ENCODE measurements at regions not wholly inside any gene's neighbourhood (a gene's known extent, or its start where the extent isn't known, plus 50 kb on each side); places are given as distances from the start of the nearest gene placed in this dataset.

DNA sequence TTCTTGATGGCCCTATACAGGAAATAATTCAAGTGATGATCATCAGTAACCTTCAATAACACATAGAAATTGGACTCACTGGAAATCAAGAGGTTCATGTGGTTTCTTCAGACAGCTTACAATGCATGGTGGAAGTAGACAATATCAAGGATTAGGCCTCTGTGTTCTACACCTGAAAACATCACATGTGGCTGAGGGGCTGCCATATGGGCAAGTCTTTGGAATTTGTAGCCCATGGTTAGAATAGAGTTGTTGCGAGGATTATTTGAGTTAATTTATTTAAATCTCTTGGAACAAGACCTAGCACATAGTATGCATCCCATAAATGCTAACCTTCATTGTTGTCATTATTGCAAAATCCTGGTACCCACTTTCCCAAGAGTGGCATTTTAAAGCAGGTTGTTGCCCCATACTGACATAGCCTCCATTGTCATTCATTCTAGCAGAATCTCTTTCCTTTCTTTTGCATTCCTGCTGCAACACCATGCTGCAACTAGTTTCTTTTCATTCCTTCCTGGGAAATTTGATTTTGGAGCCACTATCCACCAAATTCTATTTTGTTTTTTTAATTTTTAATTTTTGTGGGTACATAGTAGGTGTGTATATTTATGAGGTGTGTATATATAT, 352.7 kb upstream of the NAV3 start:
- no peak for DNase-seq (ENCODE audit: low read depth, low spot score)
- H3K4me1 ChIP-seq (ENCODE audit: insufficient read depth, insufficient read length): no peaks in the 10 kb centered on the region
- H3K36me3 ChIP-seq (ENCODE audit: insufficient read depth, insufficient read length, low read length): no peaks in the 10 kb centered on the region
- TF ChIP-seq YY1 (IDR thresholded peaks at IDR 0.05; ENCODE audit: insufficient read depth, insufficient read length) (no peak), SUZ12 (IDR thresholded peaks at IDR 0.05; ENCODE audit: extremely low read depth, insufficient read depth, insufficient read length) (no peak), ZNF274 (IDR thresholded peaks at IDR 0.05; ENCODE audit: low read depth, low read length) (no peak)
- no peak overlapping the region for H3K4me3 ChIP-seq (ENCODE audit: insufficient read length, low read depth)
- no peaks in the 10 kb centered on the region for H3K27me3 ChIP-seq (ENCODE audit: insufficient read depth, insufficient read length)
- no peak overlapping the region for H3K9ac ChIP-seq (ENCODE audit: insufficient read length, low read depth)
- no peaks in the 10 kb centered on the region for H3K9me3 ChIP-seq (ENCODE audit: insufficient read depth, low read length)

GRCh38 chr12:77471801-77472200, 358.9 kb upstream of the NAV3 start:
- H3K36me3 ChIP-seq (ENCODE audit: insufficient read depth, insufficient read length, low read length): no peaks in the 10 kb centered on the region
- no peaks in the 10 kb centered on the region for H3K27me3 ChIP-seq (ENCODE audit: insufficient read depth, insufficient read length)
- H3K9me3 ChIP-seq (ENCODE audit: insufficient read depth, low read length): no peaks in the 10 kb centered on the region
- no peak overlapping the region for H3K4me3 ChIP-seq (ENCODE audit: insufficient read length, low read depth)
- no peaks in the 10 kb centered on the region for H3K4me1 ChIP-seq (ENCODE audit: insufficient read depth, insufficient read length)
- no peak for TF ChIP-seq YY1 (IDR thresholded peaks at IDR 0.05; ENCODE audit: insufficient read depth, insufficient read length)
- no peak for TF ChIP-seq SUZ12 (IDR thresholded peaks at IDR 0.05; ENCODE audit: extremely low read depth, insufficient read depth, insufficient read length)
- no peak for TF ChIP-seq ZNF274 (IDR thresholded peaks at IDR 0.05; ENCODE audit: low read depth, low read length)
- no peak for DNase-seq (ENCODE audit: low read depth, low spot score)
- H3K9ac ChIP-seq (ENCODE audit: insufficient read length, low read depth): no peak overlapping the region

DNA sequence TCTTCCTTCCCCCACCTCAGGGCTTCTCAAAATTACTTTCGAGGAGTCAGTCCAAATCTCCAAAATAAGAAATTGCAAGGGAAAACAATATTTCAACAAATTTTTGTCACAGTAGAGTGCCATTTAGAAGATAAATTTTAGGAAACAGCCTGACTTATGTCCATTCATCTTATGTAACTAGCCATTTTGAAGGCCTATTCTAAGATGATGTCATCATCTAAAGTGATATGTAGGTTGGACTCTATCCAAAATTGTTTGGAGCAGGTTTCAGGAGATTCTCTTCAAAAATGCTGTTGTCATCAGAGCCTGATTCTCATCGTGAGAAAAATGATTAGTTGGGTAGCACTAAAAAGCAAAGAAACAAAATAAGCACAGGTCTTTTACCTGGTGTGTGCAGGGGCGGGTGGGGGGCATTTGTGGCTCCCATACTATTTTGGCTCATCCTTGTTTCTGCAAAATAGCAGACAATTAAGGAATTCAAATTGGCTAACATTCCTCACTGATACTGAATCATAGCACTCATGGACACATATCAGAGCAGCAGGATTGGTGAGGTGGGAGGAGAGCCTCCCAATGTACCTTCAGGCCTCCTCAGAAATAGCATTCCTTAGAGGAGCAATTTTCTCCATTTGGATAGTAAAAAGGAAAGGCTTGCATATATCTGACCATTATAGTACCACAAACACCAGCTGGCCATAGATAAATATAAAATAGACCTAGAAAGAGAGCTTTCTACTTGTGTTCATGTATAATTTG, 360.9 kb upstream of the NAV3 start:
- H3K9me3 ChIP-seq (ENCODE audit: insufficient read depth, low read length): no peaks in the 10 kb centered on the region
- H3K36me3 ChIP-seq (ENCODE audit: insufficient read depth, insufficient read length, low read length): no peaks in the 10 kb centered on the region
- H3K4me1 ChIP-seq (ENCODE audit: insufficient read depth, insufficient read length): no peaks in the 10 kb centered on the region
- DNase-seq (ENCODE audit: low read depth, low spot score): no peak
- H3K9ac ChIP-seq (ENCODE audit: insufficient read length, low read depth): no peak overlapping the region
- H3K27me3 ChIP-seq (ENCODE audit: insufficient read depth, insufficient read length): no peaks in the 10 kb centered on the region
- no peak overlapping the region for H3K4me3 ChIP-seq (ENCODE audit: insufficient read length, low read depth)
- TF ChIP-seq ZNF274 (IDR thresholded peaks at IDR 0.05; ENCODE audit: low read depth, low read length) (no peak), YY1 (IDR thresholded peaks at IDR 0.05; ENCODE audit: insufficient read depth, insufficient read length) (no peak), SUZ12 (IDR thresholded peaks at IDR 0.05; ENCODE audit: extremely low read depth, insufficient read depth, insufficient read length) (no peak)

DNA sequence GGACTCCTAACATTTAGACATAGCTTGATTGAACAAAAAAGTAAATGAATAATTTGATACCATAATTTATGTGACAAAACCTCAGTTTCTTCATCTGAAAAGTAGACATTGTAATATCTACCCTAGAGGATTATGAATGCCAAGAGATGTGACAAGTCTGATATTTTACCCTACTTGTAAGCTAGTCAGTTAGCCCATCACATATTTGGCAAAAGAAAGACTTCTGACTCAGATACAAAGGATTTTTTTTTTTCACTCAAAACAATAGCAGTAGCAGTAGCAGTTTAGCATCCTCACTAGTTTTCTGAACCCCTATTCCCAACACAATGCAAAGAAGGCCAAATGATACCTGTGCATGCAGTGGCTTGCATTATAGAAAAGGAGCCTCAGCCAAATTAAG, 377.3 kb upstream of the E2F7 start:
- no peak overlapping the region for H3K4me3 ChIP-seq (ENCODE audit: insufficient read length, low read depth)
- DNase-seq (ENCODE audit: low read depth, low spot score): no peak

DNA sequence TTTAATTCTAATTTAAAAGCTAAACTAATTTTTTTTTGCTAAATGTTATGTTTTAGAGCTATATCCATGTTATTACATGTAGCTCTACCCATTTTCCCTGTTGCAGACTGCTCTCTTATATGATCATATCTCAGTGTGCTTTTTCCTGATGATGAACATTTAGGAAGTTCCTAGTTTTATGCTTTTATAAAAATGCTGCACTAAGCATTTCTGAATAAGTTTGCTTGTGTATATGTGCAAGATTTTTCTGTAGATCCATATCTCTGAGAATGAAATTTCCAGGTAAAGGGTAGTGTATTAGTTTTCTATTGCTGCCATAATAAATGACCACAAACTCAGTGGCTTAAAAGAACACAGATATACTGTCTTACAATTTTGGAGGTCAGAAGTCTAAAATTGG, 374.4 kb upstream of the E2F7 start:
- TF ChIP-seq ZNF274 (IDR thresholded peaks at IDR 0.05; ENCODE audit: low read depth, low read length): no peak
- TF ChIP-seq SUZ12 (IDR thresholded peaks at IDR 0.05; ENCODE audit: extremely low read depth, insufficient read depth, insufficient read length): no peak
- no peak for TF ChIP-seq YY1 (IDR thresholded peaks at IDR 0.05; ENCODE audit: insufficient read depth, insufficient read length)
- DNase-seq (ENCODE audit: low read depth, low spot score): no peak
- no peak overlapping the region for H3K4me3 ChIP-seq (ENCODE audit: insufficient read length, low read depth)
- no peaks in the 10 kb centered on the region for H3K27me3 ChIP-seq (ENCODE audit: insufficient read depth, insufficient read length)
- no peaks in the 10 kb centered on the region for H3K4me1 ChIP-seq (ENCODE audit: insufficient read depth, insufficient read length)
- H3K9ac ChIP-seq (ENCODE audit: insufficient read length, low read depth): no peak overlapping the region
- H3K9me3 ChIP-seq (ENCODE audit: insufficient read depth, low read length): no peaks in the 10 kb centered on the region
- H3K36me3 ChIP-seq (ENCODE audit: insufficient read depth, insufficient read length, low read length): no peaks in the 10 kb centered on the region

More for the DNA sequence above, 377.3 kb upstream of the E2F7 start:
- Histone ChIP-seq H3K9ac (ENCODE audit: insufficient read length, low read depth) (no peak overlapping the region), H3K27me3 (ENCODE audit: insufficient read depth, insufficient read length) (no peaks in the 10 kb centered on the region), H3K4me1 (ENCODE audit: insufficient read depth, insufficient read length) (no peaks in the 10 kb centered on the region), H3K36me3 (ENCODE audit: insufficient read depth, insufficient read length, low read length) (no peaks in the 10 kb centered on the region), H3K9me3 (ENCODE audit: insufficient read depth, low read length) (no peaks in the 10 kb centered on the region)
- TF ChIP-seq SUZ12 (IDR thresholded peaks at IDR 0.05; ENCODE audit: extremely low read depth, insufficient read depth, insufficient read length): no peak
- no peak for TF ChIP-seq YY1 (IDR thresholded peaks at IDR 0.05; ENCODE audit: insufficient read depth, insufficient read length)
- TF ChIP-seq ZNF274 (IDR thresholded peaks at IDR 0.05; ENCODE audit: low read depth, low read length): no peak

GRCh38 chr12:77438644-77439043, 373.3 kb upstream of the E2F7 start:
- Histone ChIP-seq H3K27me3 (ENCODE audit: insufficient read depth, insufficient read length) (no peaks in the 10 kb centered on the region), H3K4me3 (ENCODE audit: insufficient read length, low read depth) (no peak overlapping the region), H3K36me3 (ENCODE audit: insufficient read depth, insufficient read length, low read length) (no peaks in the 10 kb centered on the region), H3K4me1 (ENCODE audit: insufficient read depth, insufficient read length) (no peaks in the 10 kb centered on the region), H3K9ac (ENCODE audit: insufficient read length, low read depth) (no peak overlapping the region), H3K9me3 (ENCODE audit: insufficient read depth, low read length) (no peaks in the 10 kb centered on the region)
- TF ChIP-seq SUZ12 (IDR thresholded peaks at IDR 0.05; ENCODE audit: extremely low read depth, insufficient read depth, insufficient read length) (no peak), ZNF274 (IDR thresholded peaks at IDR 0.05; ENCODE audit: low read depth, low read length) (no peak), YY1 (IDR thresholded peaks at IDR 0.05; ENCODE audit: insufficient read depth, insufficient read length) (no peak)
- DNase-seq (ENCODE audit: low read depth, low spot score): no peak

- DNase-seq (ENCODE audit: low read depth, low spot score): no peak
- Histone ChIP-seq H3K4me3 (ENCODE audit: insufficient read length, low read depth) (no peak overlapping the region), H3K36me3 (ENCODE audit: insufficient read depth, insufficient read length, low read length) (no peaks in the 10 kb centered on the region), H3K9me3 (ENCODE audit: insufficient read depth, low read length) (no peaks in the 10 kb centered on the region), H3K4me1 (ENCODE audit: insufficient read depth, insufficient read length) (no peaks in the 10 kb centered on the region), H3K27me3 (ENCODE audit: insufficient read depth, insufficient read length) (no peaks in the 10 kb centered on the region), H3K9ac (ENCODE audit: insufficient read length, low read depth) (no peak overlapping the region)
- TF ChIP-seq YY1 (IDR thresholded peaks at IDR 0.05; ENCODE audit: insufficient read depth, insufficient read length): no peak
- no peak for TF ChIP-seq SUZ12 (IDR thresholded peaks at IDR 0.05; ENCODE audit: extremely low read depth, insufficient read depth, insufficient read length)
- no peak for TF ChIP-seq ZNF274 (IDR thresholded peaks at IDR 0.05; ENCODE audit: low read depth, low read length)
These were observed 371.8 kb upstream of the E2F7 start for GRCh38 chr12:77437206-77437605.

Measured in NT2/D1 (cell line).